Breast epithelium (tissue), 3 donors: ENCODE measurements at regions not wholly inside any gene's neighbourhood (a gene's known extent, or its start where the extent isn't known, plus 50 kb on each side); places are given as distances from the start of the nearest gene placed in this dataset.

Experiments used
- POLR2A ChIP-seq: fragments of 450-650 bp; IDR thresholded peaks from one replicate; pipeline ENCODE4 v1.6.1; 2016; ENCODE audit warnings: antibody characterized with exemption, mild to moderate bottlenecking, moderate library complexity
- POLR2AphosphoS5 ChIP-seq, 3 donors: sonication (generic); formaldehyde crosslinking; IDR thresholded peaks; one replicate each; pipeline ENCODE4 v1.6.1; 2017; ENCODE audit warnings: antibody characterized with exemption in 3 of 3

DNA sequence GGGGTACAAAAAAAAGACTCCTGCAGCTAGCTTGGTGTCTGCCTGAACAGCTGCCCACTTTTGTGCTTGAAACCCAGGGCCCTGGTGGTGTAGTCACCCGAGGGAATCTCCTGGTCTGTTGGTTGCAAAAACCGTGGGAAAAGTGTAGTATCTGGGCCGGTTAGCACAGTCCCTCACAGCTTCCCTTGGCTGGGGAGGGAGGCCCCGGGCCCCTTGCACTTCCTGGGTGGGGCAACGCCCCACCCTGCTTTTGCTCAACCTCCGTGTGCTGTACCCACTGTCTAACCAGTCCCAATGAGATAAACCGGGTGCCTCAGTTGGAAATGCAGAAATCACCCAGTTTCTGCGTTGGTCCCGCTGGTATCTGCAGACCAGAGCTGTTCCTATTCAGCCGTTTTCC is 211.7 kb upstream of the ZPLD1 start:
- TF ChIP-seq POLR2AphosphoS5 (IDR thresholded peaks at IDR 0.05) (no peak), POLR2A (no peak)
